HG02623 (cell line): ENCODE measurements at regions not wholly inside any gene's neighbourhood (a gene's known extent, or its start where the extent isn't known, plus 50 kb on each side); places are given as distances from the start of the nearest gene placed in this dataset.

Source experiments
- ATAC-seq: cut with Tn5 transposase; IDR thresholded peaks from one replicate; pipeline ENCODE4 v1.9.1; 2021; ENCODE audit warnings: moderate library complexity; ENCODE audit not compliant: unreplicated experiment

DNA sequence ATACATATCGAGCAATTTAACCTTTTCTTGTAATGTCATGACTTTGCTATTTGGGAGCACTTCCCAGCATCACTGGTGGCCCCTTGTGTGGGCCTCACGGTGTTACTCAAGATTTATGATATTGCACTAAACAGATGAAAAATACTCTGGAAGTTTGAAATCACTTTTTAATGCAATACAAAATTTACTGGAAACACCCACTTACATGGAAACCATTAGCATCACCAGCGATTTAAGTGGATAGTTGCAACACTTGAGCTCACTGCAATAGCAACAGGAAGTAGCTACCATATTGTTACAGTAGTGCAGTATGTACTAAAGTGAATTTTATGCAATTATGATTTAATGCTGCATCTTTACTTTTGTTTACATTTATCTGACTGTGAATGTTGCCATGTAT, 184.4 kb downstream of the MDFIC start:
- no peak for ATAC-seq

DNA sequence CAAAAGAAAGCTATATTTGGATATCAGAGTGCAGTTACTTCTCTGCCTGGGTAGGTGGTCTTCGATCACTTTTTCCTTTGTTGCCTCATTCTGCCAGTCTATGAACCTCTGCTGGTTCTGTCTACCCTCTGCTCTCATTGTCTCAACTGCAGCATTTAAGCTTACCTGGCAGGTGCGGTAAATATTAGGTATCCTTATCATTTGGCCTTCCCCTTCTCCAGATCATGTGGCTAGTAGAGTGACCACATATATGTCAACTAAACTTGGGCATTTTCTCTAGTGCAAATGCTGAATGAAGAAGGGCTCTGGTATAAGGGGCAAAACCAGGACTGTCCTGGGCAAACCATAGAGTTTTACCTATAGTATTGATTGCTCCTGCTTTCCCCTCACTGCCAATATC, 180.8 kb downstream of the MDFIC start:
- no peak for ATAC-seq

DNA sequence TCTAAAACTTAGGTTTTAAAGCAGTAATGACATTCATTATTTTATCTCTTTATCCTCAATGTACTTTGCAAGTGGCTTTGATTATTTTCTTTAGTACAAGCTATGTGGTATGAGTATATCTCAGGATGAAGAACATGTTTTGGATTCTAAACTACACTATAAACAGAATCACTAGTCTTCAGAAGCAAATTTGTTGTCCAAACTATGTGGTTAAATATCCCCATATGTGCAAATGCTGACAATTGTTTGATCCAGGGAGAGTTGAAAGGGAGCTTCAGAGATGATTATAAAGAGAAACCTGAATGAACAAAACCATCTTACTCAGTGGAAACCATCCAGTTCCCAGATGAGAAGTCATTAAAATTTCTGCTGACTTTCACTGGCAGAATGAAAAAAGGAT, 179.3 kb downstream of the MDFIC start:
- ATAC-seq, result no peak

DNA sequence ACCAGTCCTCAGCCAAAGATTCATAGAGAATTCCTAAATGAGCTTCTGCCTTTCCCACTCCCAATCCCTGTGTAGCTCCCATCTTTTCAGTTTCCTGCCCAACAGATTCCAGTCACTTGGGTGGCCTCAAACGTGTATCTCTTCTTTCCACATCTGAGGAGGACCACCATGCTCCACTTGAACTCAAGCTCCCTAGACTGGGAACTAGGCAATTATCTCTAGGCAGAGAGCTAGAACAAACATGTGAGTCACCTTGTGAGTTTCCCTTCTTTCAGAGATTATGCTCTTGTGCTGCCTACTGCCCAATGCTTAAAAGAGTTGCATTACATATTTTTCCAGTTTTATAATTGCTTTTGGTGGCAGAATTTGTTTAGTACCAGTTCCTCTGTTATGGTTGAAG, 178.0 kb downstream of the MDFIC start:
- no peak for ATAC-seq

DNA sequence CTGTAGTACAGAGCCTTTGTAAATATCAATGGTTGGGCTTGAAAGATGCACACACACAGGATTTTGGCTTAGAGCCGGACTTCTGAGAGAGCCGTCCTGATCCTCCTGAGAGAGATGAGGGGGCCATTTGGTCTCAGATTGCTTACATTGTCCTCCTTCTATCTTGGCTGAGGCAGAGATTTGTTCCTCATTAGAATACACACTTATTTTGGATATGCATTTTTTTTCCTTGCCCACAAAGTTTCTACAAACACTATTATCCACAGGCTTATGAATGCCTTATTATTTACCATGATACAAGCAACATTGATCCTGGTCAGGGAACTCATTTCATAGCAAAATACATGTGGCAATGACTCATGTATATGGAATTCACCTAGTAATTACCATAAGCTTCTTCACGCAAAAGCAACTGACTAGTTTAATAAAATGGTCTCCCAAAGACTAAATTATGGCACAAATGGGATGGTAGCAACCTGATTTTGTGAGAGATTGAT, 175.3 kb downstream of the MDFIC start:
- no peak for ATAC-seq

DNA sequence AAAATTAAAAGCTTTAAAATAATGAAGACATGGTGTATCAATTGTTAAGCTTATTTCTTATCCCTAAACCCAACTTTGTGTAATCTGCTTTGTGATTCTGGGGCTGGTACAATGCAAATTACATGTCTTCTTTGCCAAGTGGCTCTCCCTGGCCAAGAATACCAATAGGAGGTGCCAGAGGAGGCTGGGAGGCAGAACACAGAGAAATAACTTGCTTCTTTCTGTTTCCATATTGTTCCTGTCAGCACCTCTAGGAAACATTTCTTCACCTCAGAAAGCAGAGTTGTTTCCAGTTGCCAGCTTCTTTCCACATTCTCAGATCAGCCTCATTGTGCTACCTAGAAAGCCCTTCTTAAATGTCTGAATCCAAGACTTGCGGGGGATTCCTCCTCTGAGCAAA, 174.4 kb downstream of the MDFIC start:
- no peak for ATAC-seq

DNA sequence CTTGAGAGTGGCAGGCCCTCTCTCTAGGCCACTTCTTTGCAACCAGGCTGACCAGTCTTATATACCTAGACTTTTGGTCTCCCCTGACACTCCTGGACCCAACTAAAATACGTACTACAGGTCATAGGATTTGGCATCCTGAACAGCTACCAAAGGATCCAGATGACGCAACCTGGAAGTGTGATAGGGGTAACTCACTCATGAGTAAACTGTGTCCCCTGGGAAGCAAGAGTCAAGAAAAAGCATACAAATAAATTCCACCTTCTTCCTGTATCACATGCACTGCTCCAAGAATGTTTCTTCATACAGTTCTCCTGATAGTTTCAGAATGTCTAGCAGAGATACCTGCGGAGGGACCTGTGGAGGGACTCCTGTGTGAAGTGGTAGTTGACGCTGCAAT, 172.3 kb downstream of the MDFIC start:
- no peak for ATAC-seq

DNA sequence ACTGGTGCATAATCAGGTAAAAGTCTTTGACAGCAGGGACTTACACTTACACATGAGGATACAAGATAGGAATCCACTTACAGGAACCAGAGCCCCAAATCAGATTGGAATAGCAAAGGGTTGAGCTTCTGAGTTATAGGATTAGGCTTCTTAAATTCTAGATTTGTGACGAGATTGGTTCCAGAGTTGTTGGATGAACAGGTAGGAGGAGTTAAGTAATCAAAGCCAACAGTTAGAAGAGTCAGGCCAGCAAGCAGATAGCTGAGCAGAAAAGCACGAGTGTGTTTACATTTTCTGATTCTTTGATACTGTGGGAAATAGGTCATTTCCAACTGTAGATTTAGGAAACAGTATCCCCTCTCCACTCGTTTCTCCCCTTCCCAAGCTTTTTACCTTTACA, 167.0 kb downstream of the MDFIC start:
- ATAC-seq, result no peak

DNA sequence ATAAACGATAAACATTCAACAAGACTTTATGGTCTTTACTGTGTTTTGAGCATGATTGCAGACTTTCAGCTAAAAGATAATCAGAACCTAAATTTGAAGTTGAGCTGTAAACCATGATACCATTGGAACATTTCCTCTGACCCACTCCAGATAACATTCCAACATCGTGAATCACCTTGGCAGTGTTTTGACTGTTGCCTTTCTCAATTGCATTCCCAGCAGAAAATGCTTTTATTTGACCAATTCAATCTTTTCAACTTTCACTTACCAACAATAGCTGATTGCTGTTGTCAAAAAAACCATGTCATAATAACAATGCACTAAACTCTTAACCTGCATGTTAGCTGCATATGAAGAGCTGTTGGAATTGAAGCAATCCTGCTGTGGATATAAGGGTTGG, 165.5 kb downstream of the MDFIC start:
- ATAC-seq, result no peak

DNA sequence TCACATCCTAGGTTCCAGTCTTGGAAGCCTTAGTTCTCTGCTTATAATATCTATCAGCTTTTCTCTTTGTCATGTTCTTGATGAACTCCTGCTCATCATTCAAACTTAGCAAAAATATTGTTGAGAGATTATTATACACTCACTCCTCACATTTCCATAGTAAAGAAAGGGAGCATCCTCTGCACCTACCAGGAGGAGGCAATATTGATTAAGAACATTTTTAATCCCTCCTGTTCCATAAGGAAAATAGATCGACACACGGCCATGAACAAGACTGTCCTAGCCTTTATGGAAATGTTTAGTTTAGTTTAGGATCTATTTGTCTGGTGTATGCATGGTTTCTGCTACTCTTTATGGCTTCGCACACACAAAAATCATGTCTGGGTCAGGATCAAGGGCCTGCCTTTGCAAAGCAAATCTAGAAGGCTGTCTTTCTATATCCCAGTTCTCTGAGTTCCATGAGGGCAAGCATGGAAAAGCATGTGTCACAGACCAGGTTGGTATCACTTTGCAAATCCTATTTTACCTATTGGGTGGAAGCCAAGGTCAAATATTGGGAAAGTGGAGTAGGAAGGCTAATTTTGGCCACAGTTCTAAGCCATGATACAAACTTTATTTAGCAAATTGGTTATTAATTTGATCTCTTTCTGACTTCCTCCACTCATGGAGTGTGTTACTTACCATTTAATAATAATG, 164.4 kb downstream of the MDFIC start:
- no peak for ATAC-seq

DNA sequence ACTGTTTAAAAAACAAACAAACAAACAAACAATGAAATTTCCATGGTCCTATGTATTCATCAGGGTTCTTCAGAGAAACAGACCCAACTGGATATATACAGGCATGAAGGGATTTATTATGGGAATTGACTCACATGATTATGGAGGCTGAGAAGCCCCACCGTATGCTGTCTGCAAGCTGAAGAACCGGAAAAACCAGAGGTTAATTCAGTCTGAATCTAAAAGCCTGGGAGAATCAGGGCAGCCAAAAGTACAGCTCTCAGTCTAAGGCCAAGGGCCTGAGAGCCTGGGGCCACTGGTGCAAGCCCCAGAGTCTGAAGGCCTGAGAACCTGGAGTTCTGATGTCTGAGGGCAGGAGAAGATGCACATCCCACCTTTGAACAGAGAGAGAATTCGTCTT, 163.5 kb downstream of the MDFIC start:
- no peak for ATAC-seq

DNA sequence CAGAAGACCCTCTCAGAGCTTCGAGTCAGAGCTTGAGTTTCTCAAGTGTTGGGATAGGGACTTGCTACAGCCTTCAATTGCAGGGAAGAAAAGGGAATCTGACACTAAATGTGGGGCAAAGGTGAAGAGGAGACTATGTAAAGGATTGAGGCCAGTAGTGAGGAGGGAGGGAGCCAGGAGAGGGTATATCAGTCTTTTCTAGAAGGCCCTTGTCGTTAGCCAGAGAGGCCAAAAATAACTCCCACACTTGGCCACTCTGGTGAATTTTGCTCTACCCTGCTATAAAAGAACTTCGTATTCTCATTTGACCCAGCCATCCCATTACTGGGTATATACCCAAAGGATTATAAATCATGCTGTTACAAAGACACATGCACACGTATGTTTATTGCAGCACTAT, 162.0 kb downstream of the MDFIC start:
- ATAC-seq, result no peak

DNA sequence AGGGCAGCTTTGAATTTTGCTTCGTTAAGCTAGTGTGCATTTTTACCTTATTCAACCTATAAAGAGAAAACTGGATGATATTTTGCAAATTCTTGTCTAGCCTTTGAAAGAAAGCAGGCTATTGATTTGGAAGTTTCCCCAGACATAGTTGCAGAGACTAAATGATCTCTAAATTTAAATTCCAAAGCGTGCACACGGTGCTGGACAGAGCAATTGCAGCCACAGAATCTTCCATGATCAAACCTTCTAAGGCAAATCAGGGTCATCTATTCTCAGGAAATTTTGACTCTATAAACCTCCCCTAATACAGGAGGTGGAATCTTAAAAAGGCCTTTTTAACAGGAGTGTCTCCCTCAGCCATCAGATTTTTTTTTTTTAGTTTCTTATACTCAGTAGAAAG, 159.9 kb downstream of the MDFIC start:
- ATAC-seq, result no peak

DNA sequence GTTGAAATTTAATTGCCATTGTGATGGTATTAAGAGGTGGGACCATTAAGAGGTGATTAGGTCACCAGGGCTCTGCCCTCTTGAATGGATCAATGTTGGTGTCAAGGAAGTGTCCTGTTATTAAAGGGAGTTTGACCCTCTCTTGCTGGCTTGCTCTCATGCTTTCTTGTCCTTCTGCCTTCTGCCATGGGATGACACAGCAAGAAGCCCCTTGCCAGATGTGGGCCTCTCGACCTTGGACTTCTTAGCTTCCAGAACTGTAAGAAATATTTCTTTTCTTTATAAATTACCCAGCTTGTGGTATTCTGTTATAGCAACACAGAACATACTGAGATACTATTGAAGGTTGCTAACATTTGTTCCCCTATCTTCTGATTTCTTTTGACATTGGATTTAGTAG, 157.0 kb downstream of the MDFIC start:
- no peak for ATAC-seq

DNA sequence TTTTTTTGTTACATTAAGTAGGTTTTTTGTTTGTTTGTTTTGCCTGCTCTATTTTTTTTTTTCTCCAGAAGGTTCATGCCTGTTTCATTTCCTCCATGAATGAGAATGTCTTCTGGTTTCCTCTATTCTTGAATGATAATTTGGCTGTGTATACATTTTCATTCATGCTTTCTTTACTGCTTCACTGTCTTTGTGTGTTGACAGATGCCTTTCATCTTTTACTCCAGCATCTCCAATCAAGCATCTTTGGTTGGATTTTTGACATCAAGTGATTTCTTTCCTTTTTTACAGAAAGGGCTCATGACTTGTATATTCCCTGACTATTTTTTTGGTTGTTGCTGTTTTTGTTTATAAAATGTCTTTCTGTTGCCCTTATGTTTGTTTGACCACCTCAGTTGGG, 156.5 kb downstream of the MDFIC start:
- no peak for ATAC-seq

DNA sequence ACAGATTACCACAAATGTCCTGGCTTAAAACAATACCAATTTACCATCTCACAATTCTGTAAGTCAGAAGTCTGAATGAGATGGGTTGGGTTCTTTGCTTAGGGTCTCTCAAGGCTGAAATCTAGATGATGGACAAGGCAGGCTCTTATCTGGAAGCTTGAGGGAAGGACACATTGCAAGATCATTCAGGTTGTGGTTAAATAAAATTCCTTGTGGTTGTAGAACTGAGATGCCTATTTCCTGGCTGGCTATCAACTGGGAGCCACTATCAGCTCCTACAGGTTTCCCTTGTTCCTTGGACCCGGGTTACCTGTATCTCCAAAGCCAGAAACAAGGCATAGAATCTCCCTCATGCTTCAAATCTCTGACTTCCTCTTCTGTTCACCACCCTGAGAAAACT, 148.4 kb downstream of the MDFIC start:
- ATAC-seq, result no peak
